Activated naive CD4-positive, alpha-beta T cell treated with anti-CD3 and anti-CD28 coated beads for 36 hours (primary cell): ENCODE measurements at regions not wholly inside any gene's neighbourhood (a gene's known extent, or its start where the extent isn't known, plus 50 kb on each side); places are given as distances from the start of the nearest gene placed in this dataset. TPM values are rescaled to one million over a fixed set of nuclear protein-coding genes. Genes with fewer than 3 reads are reported as not detected.

Source experiments
- microRNA-seq: library from miRNA; unstranded; fragments of <30 nt; microRNA quantifications from one replicate; pipeline ENCODE4 v1.2.0, GENCODE V29; 2022; ENCODE audit warnings: borderline microRNAs expressed, borderline replicate concordance

Small RNA genes in the stretch of these regions (microRNA-seq; reads per million reads assigned to microRNA genes)
- gene MIR4436A, result not detected
